Breast epithelium (tissue), 3 donors: ENCODE measurements at regions not wholly inside any gene's neighbourhood (a gene's known extent, or its start where the extent isn't known, plus 50 kb on each side); places are given as distances from the start of the nearest gene placed in this dataset.

Source experiments
- POLR2A ChIP-seq: fragments of 450-650 bp; IDR thresholded peaks from one replicate; pipeline ENCODE4 v1.6.1; 2016; ENCODE audit warnings: antibody characterized with exemption, mild to moderate bottlenecking, moderate library complexity
- POLR2AphosphoS5 ChIP-seq, 3 donors: sonication (generic); formaldehyde crosslinking; IDR thresholded peaks; one replicate each; pipeline ENCODE4 v1.6.1; 2017; ENCODE audit warnings: antibody characterized with exemption in 3 of 3
- TF ChIP-seq, protein P1 (sequence below), 3 donors: fragments of 450-650 bp; IDR thresholded peaks; one replicate each; pipeline ENCODE4 v1.5.1; 2016 to 2017; ENCODE audit warnings: antibody characterized with exemption in 3 of 3, mild to moderate bottlenecking in 3 of 3, moderate library complexity in 3 of 3

DNA sequence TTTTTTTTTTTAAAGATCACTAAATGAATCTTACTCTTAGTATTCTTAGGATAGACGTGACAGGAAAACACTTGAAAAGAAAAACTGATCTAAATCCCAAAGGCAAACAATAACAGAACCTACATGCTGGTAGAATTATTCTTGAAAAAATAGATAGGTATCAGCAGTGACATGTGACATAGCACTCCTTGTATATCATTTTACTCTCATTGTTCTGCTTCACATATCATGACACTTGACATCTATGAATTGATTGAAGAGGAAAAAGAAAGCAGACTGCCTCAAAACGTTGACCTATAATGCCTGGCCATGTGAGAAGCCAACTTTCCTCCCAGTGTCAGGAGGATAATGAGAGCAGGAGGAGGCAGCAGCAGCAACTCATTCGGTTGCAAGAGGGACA lies 555.2 kb downstream of the GABRG1 start:
- TF ChIP-seq, protein P1, sequence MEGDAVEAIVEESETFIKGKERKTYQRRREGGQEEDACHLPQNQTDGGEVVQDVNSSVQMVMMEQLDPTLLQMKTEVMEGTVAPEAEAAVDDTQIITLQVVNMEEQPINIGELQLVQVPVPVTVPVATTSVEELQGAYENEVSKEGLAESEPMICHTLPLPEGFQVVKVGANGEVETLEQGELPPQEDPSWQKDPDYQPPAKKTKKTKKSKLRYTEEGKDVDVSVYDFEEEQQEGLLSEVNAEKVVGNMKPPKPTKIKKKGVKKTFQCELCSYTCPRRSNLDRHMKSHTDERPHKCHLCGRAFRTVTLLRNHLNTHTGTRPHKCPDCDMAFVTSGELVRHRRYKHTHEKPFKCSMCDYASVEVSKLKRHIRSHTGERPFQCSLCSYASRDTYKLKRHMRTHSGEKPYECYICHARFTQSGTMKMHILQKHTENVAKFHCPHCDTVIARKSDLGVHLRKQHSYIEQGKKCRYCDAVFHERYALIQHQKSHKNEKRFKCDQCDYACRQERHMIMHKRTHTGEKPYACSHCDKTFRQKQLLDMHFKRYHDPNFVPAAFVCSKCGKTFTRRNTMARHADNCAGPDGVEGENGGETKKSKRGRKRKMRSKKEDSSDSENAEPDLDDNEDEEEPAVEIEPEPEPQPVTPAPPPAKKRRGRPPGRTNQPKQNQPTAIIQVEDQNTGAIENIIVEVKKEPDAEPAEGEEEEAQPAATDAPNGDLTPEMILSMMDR (IDR thresholded peaks at IDR 0.05), result no peak
- TF ChIP-seq POLR2AphosphoS5 (IDR thresholded peaks at IDR 0.05) (no peak), POLR2A (no peak)
